GM21515 (cell line): ENCODE measurements at regions not wholly inside any gene's neighbourhood (a gene's known extent, or its start where the extent isn't known, plus 50 kb on each side); places are given as distances from the start of the nearest gene placed in this dataset.
"Not testable (repeated sequence)": the region's sequence is repeated elsewhere in the genome, so short reads cannot be mapped to it uniquely, and the experiment has no call there.

ENCODE experiments used
- ATAC-seq: cut with Tn5 transposase; IDR thresholded peaks from one replicate; pipeline ENCODE4 v1.9.1; 2021; ENCODE audit not compliant: unreplicated experiment

DNA sequence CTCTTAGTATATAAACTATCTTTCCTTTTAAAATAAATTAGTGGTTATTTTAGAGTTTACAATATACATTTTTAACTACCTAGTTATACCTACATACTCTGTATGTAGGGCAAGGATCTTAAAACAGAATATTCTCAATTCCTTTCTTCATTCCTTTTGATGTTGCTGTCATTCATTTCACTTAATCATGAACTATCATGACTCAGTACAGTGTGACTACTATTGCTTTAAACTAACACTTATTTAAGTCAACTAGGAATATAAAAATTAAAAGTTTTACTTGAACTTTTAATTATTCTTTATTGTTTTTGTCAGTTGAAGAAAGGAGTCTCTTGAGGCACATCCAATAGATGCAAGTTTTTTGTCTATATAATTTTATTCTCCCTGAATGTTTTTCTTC, 726.4 kb downstream of the BRINP3 start:
- no peak for ATAC-seq

DNA sequence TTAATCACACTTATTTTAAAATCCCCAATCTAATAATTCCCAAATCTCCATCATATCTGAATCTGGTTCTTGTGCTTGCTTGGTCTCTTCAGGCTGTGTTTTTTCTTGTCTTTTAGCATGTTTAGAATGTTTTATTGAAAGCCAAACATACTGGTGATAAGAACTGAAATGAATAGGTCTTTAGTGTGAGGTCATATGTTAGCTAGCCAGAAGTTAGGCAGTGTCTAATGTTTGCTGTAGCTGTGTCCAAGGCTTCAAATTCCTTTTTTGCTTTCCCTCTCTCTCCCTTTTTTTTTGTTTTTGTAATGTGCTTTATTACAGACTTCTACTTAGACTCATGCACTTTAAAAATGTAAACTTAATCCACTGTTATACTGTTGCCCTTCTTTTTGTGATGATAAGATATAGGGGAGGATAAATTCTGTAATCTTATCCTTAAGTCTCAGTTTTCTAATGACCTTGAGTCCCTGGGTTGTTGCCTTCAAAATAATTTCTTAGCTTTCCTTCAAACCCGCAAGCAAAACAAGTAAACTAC, 725.1 kb downstream of the BRINP3 start:
- ATAC-seq, result no peak

DNA sequence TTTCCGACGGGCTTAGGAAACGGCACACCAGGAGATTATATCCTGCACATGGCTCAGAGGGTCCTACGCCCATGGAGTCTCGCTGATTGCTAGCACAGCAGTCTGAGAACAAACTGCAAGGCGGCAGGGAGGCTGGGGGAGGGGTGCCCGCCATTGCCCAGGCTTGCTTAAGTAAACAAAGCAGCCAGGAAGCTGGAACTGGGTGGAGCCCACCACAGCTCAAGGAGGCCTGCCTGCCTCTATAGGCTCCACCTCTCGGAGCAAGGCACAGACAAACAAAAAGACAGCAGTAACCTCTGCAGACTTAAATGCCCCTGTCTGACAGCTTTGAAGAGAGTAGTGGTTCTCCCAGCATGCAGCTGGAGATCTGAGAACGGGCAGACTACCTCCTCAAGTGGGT, 722.6 kb downstream of the BRINP3 start:
- not testable (repeated sequence) for ATAC-seq

DNA sequence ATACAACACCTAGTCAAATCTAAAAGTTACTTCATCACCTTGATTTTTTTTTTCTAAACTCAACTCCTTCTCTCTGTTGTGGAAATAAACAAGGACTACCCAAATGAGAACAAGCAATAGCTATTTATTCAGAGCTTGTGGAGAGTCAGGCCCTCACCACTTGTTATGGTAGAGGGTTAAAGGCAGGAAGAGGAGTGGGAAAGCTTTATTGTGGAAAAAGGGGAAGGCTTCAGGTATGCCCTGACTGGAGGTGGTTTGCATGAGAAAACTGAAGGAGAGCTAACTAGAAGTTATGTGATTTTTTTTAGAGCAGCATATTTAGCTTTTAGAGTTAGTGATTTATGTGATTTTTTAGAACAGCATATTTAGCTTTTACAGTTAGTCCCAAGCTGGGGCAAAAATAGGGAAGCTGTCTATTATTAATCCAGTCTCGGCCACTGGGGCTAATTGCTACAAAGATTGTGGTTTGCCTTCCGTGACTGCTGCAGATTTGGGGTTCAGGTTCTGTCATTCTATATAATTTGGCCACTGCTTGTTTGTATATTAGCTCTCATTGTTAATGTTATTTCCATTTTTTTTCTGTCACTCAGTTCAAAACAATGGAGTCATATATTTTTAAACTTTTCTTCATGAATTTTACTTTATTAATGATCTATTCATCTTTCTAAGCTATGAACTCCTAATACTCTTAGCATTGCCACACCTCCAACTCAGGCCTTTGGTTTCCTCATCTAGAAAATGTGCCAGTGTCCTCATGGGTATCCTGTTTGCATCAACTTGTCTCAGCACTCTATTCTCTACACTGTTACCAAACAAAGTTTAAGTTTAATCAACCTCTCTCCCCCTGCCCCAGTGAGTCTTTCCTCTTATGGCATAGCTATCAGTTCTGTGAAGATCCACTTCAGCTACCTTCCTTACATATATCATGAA, 713.0 kb downstream of the BRINP3 start:
- ATAC-seq, result no peak

DNA sequence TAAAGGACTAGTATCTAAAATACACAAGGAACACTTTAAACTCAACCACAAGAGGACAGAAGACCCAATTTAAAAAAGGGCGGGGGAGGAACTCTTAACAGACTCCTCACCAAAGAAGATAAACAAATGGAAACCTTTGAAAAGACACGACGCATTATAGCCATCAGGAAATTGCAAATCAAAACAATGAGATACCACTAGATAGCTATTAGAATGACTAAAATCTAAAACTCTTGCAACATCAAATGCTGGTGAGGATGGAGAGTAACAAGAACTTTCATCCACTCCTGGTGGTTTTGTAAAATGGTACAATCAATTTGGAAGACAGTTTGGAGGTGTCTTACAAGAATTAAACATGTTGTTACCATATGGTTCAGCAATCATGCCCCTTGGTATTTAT, 708.2 kb downstream of the BRINP3 start:
- ATAC-seq, result no peak

DNA sequence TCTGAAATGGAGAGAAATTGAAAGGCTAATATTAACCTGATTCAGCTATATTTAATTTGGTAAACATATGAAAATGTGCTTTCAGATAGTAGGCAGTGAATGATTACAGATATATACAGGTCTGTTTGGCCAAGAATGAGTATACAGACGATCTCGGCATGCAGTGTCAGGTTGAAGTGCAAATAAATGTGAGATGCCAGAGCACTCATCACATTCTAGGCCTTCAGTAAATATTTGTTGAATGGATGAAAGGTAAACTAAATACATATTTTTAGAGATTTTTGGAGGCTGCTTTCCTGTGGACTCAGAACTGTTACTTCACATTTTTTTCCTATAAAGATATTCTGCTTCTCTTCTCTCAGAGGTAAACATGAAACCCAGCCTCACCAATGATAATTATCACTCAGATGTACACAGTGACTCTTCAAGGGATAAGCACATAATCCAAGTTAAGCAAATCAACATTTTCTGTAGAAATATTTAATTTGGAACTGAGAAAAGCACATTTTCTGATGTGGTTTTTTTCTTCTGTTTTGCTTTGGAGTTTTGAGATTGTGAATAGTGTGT, 702.9 kb downstream of the BRINP3 start:
- no peak for ATAC-seq

DNA sequence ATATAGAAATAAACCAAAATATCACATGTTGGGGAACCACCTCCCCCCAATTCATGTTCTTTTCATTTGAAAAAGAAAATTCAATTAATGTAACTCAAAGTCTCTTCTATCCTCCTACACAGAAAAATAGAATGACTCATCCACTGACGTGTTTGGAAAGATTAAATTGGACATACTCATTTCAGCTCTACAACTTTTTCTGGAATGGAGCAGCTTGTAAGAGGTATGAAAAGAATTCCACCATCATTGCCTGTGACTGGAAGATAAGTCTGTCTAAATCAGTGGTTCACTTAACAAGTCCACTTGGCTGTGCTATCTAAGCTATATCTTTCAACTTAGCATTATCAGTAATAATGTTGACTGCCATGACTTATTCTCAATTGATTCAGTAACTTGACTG, 702.3 kb downstream of the BRINP3 start:
- no peak for ATAC-seq

DNA sequence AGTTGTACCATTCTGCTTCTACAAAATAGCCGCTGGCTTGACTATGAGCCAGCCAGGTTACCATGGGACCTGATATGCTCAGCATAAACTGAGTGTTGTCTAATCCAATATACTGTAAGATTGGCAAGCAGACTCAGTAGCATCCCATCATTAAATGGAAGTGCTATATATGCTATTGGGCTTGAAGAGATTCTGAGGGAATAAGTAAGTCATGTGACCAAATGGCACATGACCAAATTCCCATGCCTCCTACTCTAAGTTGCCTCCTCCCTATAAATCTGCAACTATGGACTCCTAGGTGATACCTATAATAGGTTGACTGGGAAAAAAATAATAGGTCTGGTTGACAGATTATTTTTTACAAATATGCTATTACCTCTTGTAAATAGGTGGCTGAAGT, 698.6 kb downstream of the BRINP3 start:
- ATAC-seq, result no peak

DNA sequence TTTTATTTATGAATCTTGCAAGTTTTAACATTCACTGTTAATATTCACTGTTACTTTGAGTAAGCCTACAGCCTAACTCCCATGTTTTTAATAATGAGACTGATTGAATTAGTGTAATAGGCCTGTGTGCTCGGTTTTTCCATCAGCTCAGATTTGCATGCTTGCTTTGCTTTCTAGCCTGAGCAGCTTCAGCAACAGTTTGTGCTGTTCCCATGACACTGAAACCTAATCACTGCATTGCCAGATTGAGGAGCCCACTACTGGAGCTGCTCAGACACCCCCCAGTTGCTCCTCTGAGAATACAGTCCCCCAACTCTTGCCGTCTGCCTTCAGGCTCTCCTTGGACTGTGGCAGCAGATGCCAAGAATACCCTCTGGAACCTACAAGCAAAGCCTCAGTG, 695.4 kb downstream of the BRINP3 start:
- ATAC-seq, result no peak

DNA sequence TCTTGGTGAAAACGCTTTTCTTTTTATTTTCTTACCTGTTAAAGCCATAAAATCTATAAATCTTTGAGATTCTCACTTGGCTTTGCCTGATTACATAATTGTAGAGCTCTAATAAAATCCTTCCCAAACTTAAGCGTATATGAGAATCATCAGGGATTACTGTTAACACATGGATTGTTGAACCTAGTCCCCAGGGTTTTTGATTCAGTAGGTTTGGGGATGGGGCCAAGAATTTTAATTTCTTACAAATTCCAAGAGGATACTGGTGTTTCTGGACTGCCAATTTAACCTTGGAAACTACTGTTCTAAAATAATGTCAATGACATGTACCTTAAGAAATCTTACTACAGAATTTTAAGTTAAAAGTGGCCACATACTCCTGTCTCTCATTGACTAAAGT, 694.2 kb downstream of the BRINP3 start:
- ATAC-seq, result no peak

DNA sequence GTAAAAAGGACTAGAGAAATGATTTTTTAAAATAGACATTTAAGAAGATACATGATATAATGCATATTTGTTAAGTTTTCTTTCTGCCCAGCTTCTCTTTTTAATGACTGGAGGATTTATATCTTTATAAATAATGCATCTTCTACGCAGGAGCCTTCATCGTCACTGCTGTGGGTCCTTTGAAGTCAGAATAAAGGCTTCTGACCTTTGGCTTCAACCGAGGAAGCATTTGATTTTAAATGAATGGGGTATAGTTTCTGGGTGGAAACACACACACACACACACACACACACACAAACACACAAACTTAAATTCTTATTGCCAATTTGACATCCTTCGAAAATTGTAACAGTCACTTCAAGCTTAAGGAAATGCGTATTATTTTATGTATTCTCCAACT, 690.9 kb downstream of the BRINP3 start:
- ATAC-seq, result no peak

DNA sequence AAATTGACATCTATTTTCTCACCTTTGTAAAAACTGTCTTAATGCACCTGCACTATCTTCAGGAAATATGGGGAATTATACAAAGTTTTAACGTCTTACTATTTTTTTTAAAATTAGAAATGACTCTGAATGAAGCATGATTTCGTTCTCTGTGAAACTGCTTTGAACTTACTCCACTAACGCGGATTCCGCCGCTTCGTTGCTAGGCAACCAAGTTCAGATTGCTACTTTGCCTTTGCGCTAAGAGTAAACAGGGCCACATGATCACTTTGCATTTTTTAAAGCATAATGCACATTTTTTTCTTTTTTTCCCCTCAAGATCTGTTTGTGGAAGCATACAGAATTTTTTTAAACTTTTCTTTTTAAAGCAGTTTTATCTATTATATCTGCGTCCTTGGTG, 690.5 kb downstream of the BRINP3 start:
- no peak for ATAC-seq

DNA sequence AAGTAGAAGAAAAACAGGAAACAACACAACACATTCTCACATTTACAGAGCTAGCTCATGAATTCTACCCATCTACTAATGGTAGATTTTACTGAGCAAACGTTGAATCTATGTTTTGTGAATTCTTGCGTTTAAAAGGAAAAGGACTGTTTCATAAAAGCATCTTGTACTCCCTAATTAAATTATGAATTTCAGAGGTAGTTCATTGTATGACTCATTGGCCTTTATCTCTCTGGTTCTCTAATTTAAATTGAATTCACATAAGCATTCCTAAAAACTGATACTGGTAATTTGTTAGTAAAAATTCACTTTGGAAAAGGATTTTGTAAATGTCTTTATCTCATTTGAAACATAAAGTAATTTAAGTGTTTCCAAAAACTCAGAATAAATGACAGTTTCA, 687.3 kb downstream of the BRINP3 start:
- ATAC-seq, result no peak

DNA sequence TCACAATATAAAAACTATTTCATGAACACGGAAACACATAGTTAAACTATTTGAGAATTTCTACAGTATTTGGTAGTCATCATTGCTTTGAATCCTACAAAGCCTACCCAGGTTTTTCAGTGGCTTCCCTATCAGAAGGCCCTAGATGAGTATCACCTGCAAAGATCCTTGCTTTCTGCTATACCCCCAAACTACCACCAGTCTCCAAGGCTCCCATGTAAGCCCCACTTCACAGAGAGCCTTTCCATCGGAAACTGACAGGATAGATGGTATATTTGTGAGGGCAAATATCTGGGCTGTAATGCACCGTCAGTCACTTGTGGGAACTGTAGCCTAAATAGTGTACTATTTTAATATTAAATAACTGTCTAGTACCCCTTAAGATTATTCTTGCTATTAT, 674.3 kb downstream of the BRINP3 start:
- ATAC-seq, result no peak

DNA sequence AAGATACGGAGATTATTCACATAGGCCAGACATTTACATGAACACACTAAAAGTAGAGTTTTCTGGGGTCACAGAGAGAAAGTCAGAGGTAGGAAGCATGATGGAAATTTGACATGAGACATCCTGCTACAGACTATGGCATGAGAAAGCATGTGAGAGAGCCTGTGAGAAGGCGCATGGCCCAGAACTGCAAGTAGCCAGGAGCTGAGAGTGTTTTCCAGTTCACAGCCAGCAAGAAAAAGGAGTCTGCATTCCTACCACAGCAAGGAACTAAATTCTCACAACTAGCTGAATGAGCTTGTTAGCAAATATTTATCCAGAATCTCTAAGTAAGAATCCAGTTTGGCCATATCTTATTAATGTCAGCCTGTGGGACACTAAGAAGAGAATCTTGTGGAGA, 673.3 kb downstream of the BRINP3 start:
- no peak for ATAC-seq

DNA sequence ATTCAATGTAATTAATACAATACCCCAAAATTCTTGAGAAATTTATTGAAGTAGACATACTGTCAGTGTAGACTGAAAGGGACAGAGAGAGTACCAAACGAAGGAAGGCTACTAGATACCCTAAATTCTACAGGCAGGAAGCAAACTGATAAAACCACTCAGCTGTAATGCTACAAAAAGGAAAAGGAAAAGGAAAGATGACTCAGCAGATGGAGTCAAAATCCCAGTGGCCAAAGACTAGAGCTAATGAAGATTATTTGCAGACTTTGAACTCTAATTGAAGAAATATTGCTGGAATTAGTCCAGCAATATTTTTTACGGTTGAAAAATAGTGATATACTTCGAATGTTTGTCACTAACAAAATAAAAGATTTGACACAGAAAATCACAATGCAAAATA, 671.9 kb downstream of the BRINP3 start:
- ATAC-seq, result no peak

DNA sequence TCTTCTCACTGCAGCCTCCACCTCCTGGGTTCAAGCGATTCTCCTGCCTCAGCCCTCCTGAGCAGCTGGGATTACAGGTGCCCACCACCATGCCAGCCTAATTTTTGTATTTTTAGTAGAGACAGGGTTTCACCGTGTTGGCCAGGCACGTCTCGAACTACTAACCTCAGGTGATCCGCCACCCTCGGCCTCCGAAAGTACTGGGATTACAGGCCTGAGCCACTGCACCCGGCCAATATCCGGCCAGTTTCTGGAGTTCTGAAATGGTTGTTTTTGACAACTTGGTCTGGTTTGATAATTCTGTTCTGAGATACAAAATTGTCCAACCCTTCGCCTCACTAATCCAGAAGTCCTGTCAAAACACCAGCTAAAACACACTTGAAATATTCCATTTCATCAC, 667.0 kb downstream of the BRINP3 start:
- not testable (repeated sequence) for ATAC-seq

DNA sequence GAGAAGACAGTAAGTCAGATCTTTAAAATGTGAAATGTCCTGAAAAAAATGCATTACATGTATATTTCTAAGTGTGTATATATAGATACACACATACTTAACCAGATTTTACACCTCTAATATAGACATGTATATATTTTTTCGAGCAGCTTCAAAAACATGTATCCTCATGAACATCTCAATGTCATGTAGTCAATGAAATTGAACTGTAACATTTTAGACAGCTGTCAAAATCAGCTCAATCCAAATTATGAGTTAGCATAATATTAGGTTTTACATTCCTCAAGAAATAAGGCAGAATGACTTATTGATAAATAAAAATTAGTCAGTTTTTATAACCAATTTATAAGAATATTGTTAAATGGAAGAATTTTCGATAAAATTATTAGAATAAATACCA, 665.7 kb downstream of the BRINP3 start:
- ATAC-seq, result no peak

DNA sequence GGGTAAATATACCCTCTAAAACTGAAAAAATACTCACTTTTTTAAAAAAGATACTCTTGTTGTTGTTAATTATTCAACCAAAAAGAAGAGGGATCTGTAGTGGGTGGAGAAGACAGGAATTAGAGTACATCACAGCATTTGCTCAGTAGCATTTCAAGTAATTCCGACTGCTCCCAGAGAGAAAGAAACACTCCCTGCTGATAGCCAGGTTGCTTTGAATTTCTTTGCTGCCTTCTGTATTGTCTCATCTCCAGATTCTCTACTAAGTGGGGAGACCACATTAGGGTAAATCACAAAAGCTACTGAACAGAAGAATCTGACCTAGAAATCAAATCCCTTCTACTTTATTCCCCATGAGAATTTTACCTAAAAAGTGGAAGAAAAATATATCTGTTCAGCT, 661.1 kb downstream of the BRINP3 start:
- no peak for ATAC-seq

DNA sequence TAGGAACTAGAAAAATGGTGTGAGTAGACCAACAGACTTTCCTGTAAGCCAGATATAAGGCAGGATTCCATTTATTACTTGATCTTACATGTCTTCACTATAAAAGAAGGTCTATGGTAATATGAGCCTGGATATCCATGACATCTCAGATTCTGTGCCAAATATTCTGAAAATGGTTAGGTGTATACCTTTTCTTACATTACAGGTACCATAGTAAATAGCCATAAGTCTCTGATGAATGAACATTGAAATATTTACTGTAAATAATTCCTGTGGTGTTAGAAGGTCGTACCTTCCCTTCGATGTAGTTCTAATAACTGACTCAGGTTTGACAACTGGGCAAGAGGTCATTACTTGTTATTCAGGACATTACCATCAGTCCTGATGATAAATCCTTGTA, 657.9 kb downstream of the BRINP3 start:
- no peak for ATAC-seq

DNA sequence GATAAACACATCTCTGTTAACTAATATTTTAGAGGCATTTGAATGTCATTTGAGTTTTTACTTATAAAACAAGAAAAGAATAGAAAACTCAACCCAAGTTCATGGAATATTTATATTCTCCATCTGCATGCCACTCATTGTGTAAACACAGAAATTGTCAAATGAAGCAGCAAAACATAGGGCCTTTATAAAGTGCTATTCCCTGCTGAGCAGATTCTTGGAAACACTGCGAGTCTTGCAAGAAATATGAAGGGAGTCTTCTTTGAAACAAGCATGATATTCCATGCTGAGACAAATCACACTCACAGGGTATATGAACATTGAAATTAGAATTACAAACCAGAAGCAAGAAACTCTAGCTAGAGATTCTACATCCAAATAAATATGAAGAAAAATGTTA, 655.8 kb downstream of the BRINP3 start:
- no peak for ATAC-seq

DNA sequence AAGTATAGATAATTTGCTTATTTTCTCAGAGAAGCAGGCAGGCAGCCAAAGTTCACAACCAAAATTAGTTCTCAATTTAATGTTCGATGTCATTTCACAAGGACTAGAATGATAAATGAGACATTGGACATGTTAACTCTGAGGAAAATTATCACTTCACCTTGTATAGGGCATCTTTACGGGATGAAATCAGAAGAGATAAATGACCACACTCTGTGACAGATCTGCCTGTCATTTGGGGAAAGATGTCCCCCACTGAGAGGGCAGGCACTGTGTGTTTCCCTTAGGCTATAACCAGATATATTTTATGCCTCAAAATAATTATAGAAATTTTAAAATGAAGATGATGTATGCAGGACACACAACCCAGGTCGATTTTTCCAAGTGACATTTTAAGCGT, 642.9 kb downstream of the BRINP3 start:
- no peak for ATAC-seq
